GM20000 (cell line): ENCODE measurements at regions not wholly inside any gene's neighbourhood (a gene's known extent, or its start where the extent isn't known, plus 50 kb on each side); places are given as distances from the start of the nearest gene placed in this dataset.

Experiments used
- DNase-seq: peaks from one replicate; pipeline ENCODE4 v3.0.0; 2012; ENCODE audit warnings: low spot score
- CTCF ChIP-seq: IDR thresholded peaks from 2 replicates; pipeline ENCODE4 v1.5.1; 2012; ENCODE audit warnings: mild to moderate bottlenecking, control low read depth; ENCODE audit errors: extremely low read depth, missing control alignments

GRCh38 chr6:166767230-166767629 is 140.2 kb upstream of the RPS6KA2 start:
- no peak for DNase-seq
- no peak for TF ChIP-seq CTCF

- TF ChIP-seq CTCF = no peak
- DNase-seq = no peak
Measured at GRCh38 chr6:166766769-166767168, 139.7 kb upstream of the RPS6KA2 start.

GRCh38 chr6:166765234-166765541 is 138.1 kb upstream of the RPS6KA2 start:
- no peak for DNase-seq
- TF ChIP-seq CTCF = no peak

- no peak for DNase-seq
- no peak for TF ChIP-seq CTCF
Measured at GRCh38 chr6:166764473-166765233, 137.6 kb upstream of the RPS6KA2 start.

- DNase-seq = no peak
- no peak for TF ChIP-seq CTCF
Measured at GRCh38 chr6:166763606-166764472, 136.8 kb upstream of the RPS6KA2 start.

- DNase-seq = no peak
- TF ChIP-seq CTCF = no peak
Measured at GRCh38 chr6:166761801-166762200, 134.8 kb upstream of the RPS6KA2 start.

GRCh38 chr6:166760288-166760687 is 133.2 kb upstream of the RPS6KA2 start:
- no peak for TF ChIP-seq CTCF
- DNase-seq = no peak
